ENCODE measurements at regions not wholly inside any gene's neighbourhood (a gene's known extent, or its start where the extent isn't known, plus 50 kb on each side); places are given as distances from the start of the nearest gene placed in this dataset.
A peak's percentile ranks its signal among the peaks of the same experiment; 100 is the strongest.

DNA sequence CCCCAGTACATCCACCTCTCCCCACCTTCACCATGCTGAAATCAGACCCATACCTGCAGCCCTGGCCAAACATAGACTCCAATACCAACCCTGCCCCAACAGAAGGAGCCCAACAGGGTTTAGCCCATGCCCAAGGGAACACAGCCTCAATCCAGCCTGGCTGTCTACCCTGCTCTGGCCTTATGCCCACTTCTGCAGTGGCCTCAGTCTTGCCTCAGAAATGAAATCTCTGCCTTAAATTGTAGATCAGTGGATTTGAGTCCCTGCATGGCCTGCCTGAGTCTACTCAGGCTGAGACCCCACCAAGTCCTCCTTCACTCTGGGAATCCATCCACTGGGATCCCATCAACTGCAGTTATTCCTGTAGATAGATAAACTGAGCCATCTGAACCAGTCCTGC is 97.6 kb upstream of the GJB5 start:
- H2AFZ ChIP-seq = 0 out of 2 replicates have a peak overlapping the region, but pooled peaks have one; percentile 90
- H3K27ac ChIP-seq (ENCODE audit: low read depth) = no peak overlapping the region
- Mint-ChIP-seq H3K36me3 (ENCODE audit: low read depth) (no peaks in the 10 kb centered on the region), H3K27me3 (ENCODE audit: insufficient read depth, low read depth, poor library complexity) (peaks cover 15% of the 10 kb centered on the region), H3K9me3 (no peaks in the 10 kb centered on the region), H3K4me1 (peaks cover 43% of the 10 kb centered on the region), H3K27ac (no peak overlapping the region), H3K4me3 (no peak overlapping the region)
- H3K4me1 ChIP-seq (ENCODE audit: insufficient read depth) = peaks cover 38% of the 10 kb centered on the region
- no peak overlapping the region for H3K4me2 ChIP-seq
- peak; percentile 30 for ATAC-seq
- H3K27me3 ChIP-seq (ENCODE audit: insufficient read depth) = no peaks in the 10 kb centered on the region
- no peak for TF ChIP-seq STAT1 (IDR thresholded peaks at IDR 0.05; ENCODE audit: unreplicated experiment)
- no peak for TF ChIP-seq JUNB (IDR thresholded peaks at IDR 0.05; ENCODE audit: unreplicated experiment)
- TF ChIP-seq EZH2phosphoT487 (IDR thresholded peaks at IDR 0.05; ENCODE audit: unreplicated experiment) = no peak
- TF ChIP-seq POLR2AphosphoS5 (IDR thresholded peaks at IDR 0.05; ENCODE audit: low read depth) = no peak
- TF ChIP-seq, protein P1, sequence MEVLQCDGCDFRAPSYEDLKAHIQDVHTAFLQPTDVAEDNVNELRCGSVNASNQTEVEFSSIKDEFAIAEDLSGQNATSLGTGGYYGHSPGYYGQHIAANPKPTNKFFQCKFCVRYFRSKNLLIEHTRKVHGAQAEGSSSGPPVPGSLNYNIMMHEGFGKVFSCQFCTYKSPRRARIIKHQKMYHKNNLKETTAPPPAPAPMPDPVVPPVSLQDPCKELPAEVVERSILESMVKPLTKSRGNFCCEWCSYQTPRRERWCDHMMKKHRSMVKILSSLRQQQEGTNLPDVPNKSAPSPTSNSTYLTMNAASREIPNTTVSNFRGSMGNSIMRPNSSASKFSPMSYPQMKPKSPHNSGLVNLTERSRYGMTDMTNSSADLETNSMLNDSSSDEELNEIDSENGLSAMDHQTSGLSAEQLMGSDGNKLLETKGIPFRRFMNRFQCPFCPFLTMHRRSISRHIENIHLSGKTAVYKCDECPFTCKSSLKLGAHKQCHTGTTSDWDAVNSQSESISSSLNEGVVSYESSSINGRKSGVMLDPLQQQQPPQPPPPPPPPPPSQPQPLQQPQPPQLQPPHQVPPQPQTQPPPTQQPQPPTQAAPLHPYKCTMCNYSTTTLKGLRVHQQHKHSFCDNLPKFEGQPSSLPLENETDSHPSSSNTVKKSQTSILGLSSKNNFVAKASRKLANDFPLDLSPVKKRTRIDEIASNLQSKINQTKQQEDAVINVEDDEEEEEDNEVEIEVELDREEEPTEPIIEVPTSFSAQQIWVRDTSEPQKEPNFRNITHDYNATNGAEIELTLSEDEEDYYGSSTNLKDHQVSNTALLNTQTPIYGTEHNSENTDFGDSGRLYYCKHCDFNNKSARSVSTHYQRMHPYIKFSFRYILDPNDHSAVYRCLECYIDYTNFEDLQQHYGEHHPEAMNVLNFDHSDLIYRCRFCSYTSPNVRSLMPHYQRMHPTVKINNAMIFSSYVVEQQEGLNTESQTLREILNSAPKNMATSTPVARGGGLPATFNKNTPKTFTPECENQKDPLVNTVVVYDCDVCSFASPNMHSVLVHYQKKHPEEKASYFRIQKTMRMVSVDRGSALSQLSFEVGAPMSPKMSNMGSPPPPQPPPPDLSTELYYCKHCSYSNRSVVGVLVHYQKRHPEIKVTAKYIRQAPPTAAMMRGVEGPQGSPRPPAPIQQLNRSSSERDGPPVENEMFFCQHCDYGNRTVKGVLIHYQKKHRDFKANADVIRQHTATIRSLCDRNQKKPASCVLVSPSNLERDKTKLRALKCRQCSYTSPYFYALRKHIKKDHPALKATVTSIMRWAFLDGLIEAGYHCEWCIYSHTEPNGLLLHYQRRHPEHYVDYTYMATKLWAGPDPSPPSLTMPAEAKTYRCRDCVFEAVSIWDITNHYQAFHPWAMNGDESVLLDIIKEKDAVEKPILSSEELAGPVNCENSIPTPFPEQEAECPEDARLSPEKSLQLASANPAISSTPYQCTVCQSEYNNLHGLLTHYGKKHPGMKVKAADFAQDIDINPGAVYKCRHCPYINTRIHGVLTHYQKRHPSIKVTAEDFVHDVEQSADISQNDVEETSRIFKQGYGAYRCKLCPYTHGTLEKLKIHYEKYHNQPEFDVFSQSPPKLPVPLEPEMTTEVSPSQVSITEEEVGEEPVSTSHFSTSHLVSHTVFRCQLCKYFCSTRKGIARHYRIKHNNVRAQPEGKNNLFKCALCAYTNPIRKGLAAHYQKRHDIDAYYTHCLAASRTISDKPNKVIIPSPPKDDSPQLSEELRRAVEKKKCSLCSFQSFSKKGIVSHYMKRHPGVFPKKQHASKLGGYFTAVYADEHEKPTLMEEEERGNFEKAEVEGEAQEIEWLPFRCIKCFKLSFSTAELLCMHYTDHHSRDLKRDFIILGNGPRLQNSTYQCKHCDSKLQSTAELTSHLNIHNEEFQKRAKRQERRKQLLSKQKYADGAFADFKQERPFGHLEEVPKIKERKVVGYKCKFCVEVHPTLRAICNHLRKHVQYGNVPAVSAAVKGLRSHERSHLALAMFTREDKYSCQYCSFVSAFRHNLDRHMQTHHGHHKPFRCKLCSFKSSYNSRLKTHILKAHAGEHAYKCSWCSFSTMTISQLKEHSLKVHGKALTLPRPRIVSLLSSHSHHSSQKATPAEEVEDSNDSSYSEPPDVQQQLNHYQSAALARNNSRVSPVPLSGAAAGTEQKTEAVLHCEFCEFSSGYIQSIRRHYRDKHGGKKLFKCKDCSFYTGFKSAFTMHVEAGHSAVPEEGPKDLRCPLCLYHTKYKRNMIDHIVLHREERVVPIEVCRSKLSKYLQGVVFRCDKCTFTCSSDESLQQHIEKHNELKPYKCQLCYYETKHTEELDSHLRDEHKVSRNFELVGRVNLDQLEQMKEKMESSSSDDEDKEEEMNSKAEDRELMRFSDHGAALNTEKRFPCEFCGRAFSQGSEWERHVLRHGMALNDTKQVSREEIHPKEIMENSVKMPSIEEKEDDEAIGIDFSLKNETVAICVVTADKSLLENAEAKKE (CRISPR knock-in tag; IDR thresholded peaks at IDR 0.05) = no peak
- TF ChIP-seq CREB1 (CRISPR knock-in tag; IDR thresholded peaks at IDR 0.05; ENCODE audit: low read depth) = no peak
- no peak for TF ChIP-seq ZNF114 (CRISPR knock-in tag; IDR thresholded peaks at IDR 0.05)
- TF ChIP-seq, protein P2, sequence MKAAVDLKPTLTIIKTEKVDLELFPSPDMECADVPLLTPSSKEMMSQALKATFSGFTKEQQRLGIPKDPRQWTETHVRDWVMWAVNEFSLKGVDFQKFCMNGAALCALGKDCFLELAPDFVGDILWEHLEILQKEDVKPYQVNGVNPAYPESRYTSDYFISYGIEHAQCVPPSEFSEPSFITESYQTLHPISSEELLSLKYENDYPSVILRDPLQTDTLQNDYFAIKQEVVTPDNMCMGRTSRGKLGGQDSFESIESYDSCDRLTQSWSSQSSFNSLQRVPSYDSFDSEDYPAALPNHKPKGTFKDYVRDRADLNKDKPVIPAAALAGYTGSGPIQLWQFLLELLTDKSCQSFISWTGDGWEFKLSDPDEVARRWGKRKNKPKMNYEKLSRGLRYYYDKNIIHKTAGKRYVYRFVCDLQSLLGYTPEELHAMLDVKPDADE (IDR thresholded peaks at IDR 0.05) = no peak
- TF ChIP-seq, protein P3, sequence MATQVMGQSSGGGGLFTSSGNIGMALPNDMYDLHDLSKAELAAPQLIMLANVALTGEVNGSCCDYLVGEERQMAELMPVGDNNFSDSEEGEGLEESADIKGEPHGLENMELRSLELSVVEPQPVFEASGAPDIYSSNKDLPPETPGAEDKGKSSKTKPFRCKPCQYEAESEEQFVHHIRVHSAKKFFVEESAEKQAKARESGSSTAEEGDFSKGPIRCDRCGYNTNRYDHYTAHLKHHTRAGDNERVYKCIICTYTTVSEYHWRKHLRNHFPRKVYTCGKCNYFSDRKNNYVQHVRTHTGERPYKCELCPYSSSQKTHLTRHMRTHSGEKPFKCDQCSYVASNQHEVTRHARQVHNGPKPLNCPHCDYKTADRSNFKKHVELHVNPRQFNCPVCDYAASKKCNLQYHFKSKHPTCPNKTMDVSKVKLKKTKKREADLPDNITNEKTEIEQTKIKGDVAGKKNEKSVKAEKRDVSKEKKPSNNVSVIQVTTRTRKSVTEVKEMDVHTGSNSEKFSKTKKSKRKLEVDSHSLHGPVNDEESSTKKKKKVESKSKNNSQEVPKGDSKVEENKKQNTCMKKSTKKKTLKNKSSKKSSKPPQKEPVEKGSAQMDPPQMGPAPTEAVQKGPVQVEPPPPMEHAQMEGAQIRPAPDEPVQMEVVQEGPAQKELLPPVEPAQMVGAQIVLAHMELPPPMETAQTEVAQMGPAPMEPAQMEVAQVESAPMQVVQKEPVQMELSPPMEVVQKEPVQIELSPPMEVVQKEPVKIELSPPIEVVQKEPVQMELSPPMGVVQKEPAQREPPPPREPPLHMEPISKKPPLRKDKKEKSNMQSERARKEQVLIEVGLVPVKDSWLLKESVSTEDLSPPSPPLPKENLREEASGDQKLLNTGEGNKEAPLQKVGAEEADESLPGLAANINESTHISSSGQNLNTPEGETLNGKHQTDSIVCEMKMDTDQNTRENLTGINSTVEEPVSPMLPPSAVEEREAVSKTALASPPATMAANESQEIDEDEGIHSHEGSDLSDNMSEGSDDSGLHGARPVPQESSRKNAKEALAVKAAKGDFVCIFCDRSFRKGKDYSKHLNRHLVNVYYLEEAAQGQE (IDR thresholded peaks at IDR 0.05; ENCODE audit: unreplicated experiment) = no peak
- no peak for TF ChIP-seq CTCF (conservative IDR thresholded peaks at IDR 0.05; ENCODE audit: low read depth in 2 of 2)
- no peak for TF ChIP-seq ZNF331 (CRISPR knock-in tag; IDR thresholded peaks at IDR 0.05; ENCODE audit: low read depth)
- no peak for TF ChIP-seq EZH2 (IDR thresholded peaks at IDR 0.05; ENCODE audit: low read depth, unreplicated experiment)
- TF ChIP-seq NANOG (IDR thresholded peaks at IDR 0.05; ENCODE audit: borderline replicate concordance) = no peak
- no peaks in the 10 kb centered on the region for H3K36me3 ChIP-seq (ENCODE audit: insufficient read depth)
- H3K4me3 ChIP-seq = no peak overlapping the region
- H3F3A ChIP-seq (replicated peaks; ENCODE audit: low read depth) = no peaks in the 10 kb centered on the region
- 0 out of 2 replicates have a peak, but pooled peaks cover 2% of the 10 kb centered on the region for H3K9me2 ChIP-seq (ENCODE audit: insufficient read depth)
- H4K20me1 ChIP-seq (replicated peaks; ENCODE audit: insufficient read depth) = no peaks in the 10 kb centered on the region
- DNase-seq (ENCODE audit: low spot score) = no peak
- H3K79me2 ChIP-seq (replicated peaks; ENCODE audit: insufficient read depth) = no peaks in the 10 kb centered on the region

All from GM23338 (cell line).